ENCODE measurements at regions not wholly inside any gene's neighbourhood (a gene's known extent, or its start where the extent isn't known, plus 50 kb on each side); places are given as distances from the start of the nearest gene placed in this dataset.
"Not testable (repeated sequence)": the region's sequence is repeated elsewhere in the genome, so short reads cannot be mapped to it uniquely, and the experiment has no call there.

GRCh38 chr7:16086743-16087142 lies 334.6 kb downstream of the CRPPA start:
- no peak for ATAC-seq (ENCODE audit: low read depth in 2 of 2)
- Mint-ChIP-seq H3K27me3 (no peaks in the 10 kb centered on the region), H3K9me3 (no peaks in the 10 kb centered on the region), H3K4me1 (no peaks in the 10 kb centered on the region), H3K27ac (no peak overlapping the region), H3K4me3 (no peak overlapping the region), H3K36me3 (no peaks in the 10 kb centered on the region)
- DNase-seq: no peak

GRCh38 chr7:16085780-16086179 lies 335.6 kb downstream of the CRPPA start:
- not testable (repeated sequence) for H3K27me3 Mint-ChIP-seq; H3K4me3 Mint-ChIP-seq; DNase-seq; ATAC-seq (ENCODE audit: low read depth in 2 of 2); H3K9me3 Mint-ChIP-seq; H3K27ac Mint-ChIP-seq; H3K4me1 Mint-ChIP-seq; H3K36me3 Mint-ChIP-seq

- no peak for DNase-seq
- H3K4me3 Mint-ChIP-seq: no peak overlapping the region
- H3K9me3 Mint-ChIP-seq: no peaks in the 10 kb centered on the region
- no peaks in the 10 kb centered on the region for H3K4me1 Mint-ChIP-seq
- no peak overlapping the region for H3K27ac Mint-ChIP-seq
- H3K27me3 Mint-ChIP-seq: no peaks in the 10 kb centered on the region
- no peaks in the 10 kb centered on the region for H3K36me3 Mint-ChIP-seq
- ATAC-seq (ENCODE audit: low read depth in 2 of 2): no peak
These were observed 336.5 kb downstream of the CRPPA start for GRCh38 chr7:16084875-16085274.

- Mint-ChIP-seq H3K4me3 (no peak overlapping the region), H3K27me3 (no peaks in the 10 kb centered on the region), H3K36me3 (no peaks in the 10 kb centered on the region), H3K9me3 (no peaks in the 10 kb centered on the region), H3K27ac (no peak overlapping the region), H3K4me1 (no peaks in the 10 kb centered on the region)
- ATAC-seq (ENCODE audit: low read depth in 2 of 2) (no peak), DNase-seq (no peak)
These were observed 337.0 kb downstream of the CRPPA start for GRCh38 chr7:16084370-16084769.

- H3K27ac Mint-ChIP-seq: no peak overlapping the region
- no peaks in the 10 kb centered on the region for H3K36me3 Mint-ChIP-seq
These were observed 337.4 kb downstream of the CRPPA start for GRCh38 chr7:16083931-16084330.

GRCh38 chr7:16080131-16080530 lies 341.2 kb downstream of the CRPPA start:
- no peaks in the 10 kb centered on the region for H3K4me1 Mint-ChIP-seq
- DNase-seq (no peak), ATAC-seq (ENCODE audit: low read depth in 2 of 2) (no peak)
- no peak overlapping the region for H3K27ac Mint-ChIP-seq
- H3K36me3 Mint-ChIP-seq: no peaks in the 10 kb centered on the region
- H3K9me3 Mint-ChIP-seq: no peaks in the 10 kb centered on the region
- H3K4me3 Mint-ChIP-seq: no peak overlapping the region
- H3K27me3 Mint-ChIP-seq: no peaks in the 10 kb centered on the region

More at GRCh38 chr7:16083931-16084330, 337.4 kb downstream of the CRPPA start:
- H3K27me3 Mint-ChIP-seq: no peaks in the 10 kb centered on the region
- no peaks in the 10 kb centered on the region for H3K9me3 Mint-ChIP-seq
- ATAC-seq (ENCODE audit: low read depth in 2 of 2) (no peak), DNase-seq (no peak)
- H3K4me1 Mint-ChIP-seq: no peaks in the 10 kb centered on the region
- no peak overlapping the region for H3K4me3 Mint-ChIP-seq

GRCh38 chr7:16079723-16080122 lies 341.6 kb downstream of the CRPPA start:
- H3K4me1 Mint-ChIP-seq: no peaks in the 10 kb centered on the region

GRCh38 chr7:16078076-16078952 lies 343.0 kb downstream of the CRPPA start:
- H3K4me1 Mint-ChIP-seq: no peaks in the 10 kb centered on the region
- DNase-seq (peak; percentile 5), ATAC-seq (ENCODE audit: low read depth in 2 of 2) (no peak)
- H3K27ac Mint-ChIP-seq: no peak overlapping the region
- no peaks in the 10 kb centered on the region for H3K27me3 Mint-ChIP-seq
- no peaks in the 10 kb centered on the region for H3K36me3 Mint-ChIP-seq
- no peaks in the 10 kb centered on the region for H3K9me3 Mint-ChIP-seq
- H3K4me3 Mint-ChIP-seq: no peak overlapping the region

More at GRCh38 chr7:16079723-16080122, 341.6 kb downstream of the CRPPA start:
- Mint-ChIP-seq H3K9me3 (no peaks in the 10 kb centered on the region), H3K27me3 (no peaks in the 10 kb centered on the region), H3K36me3 (no peaks in the 10 kb centered on the region), H3K27ac (no peak overlapping the region), H3K4me3 (no peak overlapping the region)
- DNase-seq (no peak), ATAC-seq (ENCODE audit: low read depth in 2 of 2) (no peak)

GRCh38 chr7:16071246-16071857 lies 350.0 kb downstream of the CRPPA start:
- ATAC-seq (ENCODE audit: low read depth in 2 of 2) (no peak), DNase-seq (peak; percentile 29)
- no peaks in the 10 kb centered on the region for H3K4me1 Mint-ChIP-seq
- no peaks in the 10 kb centered on the region for H3K27me3 Mint-ChIP-seq
- H3K27ac Mint-ChIP-seq: no peak overlapping the region
- H3K36me3 Mint-ChIP-seq: no peaks in the 10 kb centered on the region
- H3K4me3 Mint-ChIP-seq: no peak overlapping the region
- no peaks in the 10 kb centered on the region for H3K9me3 Mint-ChIP-seq

GRCh38 chr7:16070806-16071205 lies 350.5 kb downstream of the CRPPA start:
- Mint-ChIP-seq H3K27ac (no peak overlapping the region), H3K36me3 (no peaks in the 10 kb centered on the region), H3K27me3 (no peaks in the 10 kb centered on the region), H3K4me1 (no peaks in the 10 kb centered on the region), H3K9me3 (no peaks in the 10 kb centered on the region), H3K4me3 (no peak overlapping the region)
- ATAC-seq (ENCODE audit: low read depth in 2 of 2) (no peak), DNase-seq (no peak)

- Mint-ChIP-seq H3K9me3 (no peaks in the 10 kb centered on the region), H3K4me3 (no peak overlapping the region), H3K4me1 (no peaks in the 10 kb centered on the region), H3K36me3 (no peaks in the 10 kb centered on the region), H3K27me3 (no peaks in the 10 kb centered on the region), H3K27ac (no peak overlapping the region)
- ATAC-seq (ENCODE audit: low read depth in 2 of 2) (no peak), DNase-seq (no peak)
These were observed 351.3 kb downstream of the CRPPA start for GRCh38 chr7:16069998-16070397.

- ATAC-seq (ENCODE audit: low read depth in 2 of 2) (no peak), DNase-seq (no peak)
- H3K4me1 Mint-ChIP-seq: no peaks in the 10 kb centered on the region
- H3K36me3 Mint-ChIP-seq: no peaks in the 10 kb centered on the region
- H3K4me3 Mint-ChIP-seq: no peak overlapping the region
- H3K27me3 Mint-ChIP-seq: no peaks in the 10 kb centered on the region
- H3K27ac Mint-ChIP-seq: no peak overlapping the region
- no peaks in the 10 kb centered on the region for H3K9me3 Mint-ChIP-seq
These were observed 353.2 kb downstream of the CRPPA start for GRCh38 chr7:16068183-16068582.

- ATAC-seq (ENCODE audit: low read depth in 2 of 2) (no peak), DNase-seq (no peak)
- Mint-ChIP-seq H3K36me3 (no peaks in the 10 kb centered on the region), H3K27ac (no peak overlapping the region), H3K27me3 (no peaks in the 10 kb centered on the region), H3K4me3 (no peak overlapping the region), H3K9me3 (no peaks in the 10 kb centered on the region), H3K4me1 (no peaks in the 10 kb centered on the region)
These were observed 353.6 kb downstream of the CRPPA start for GRCh38 chr7:16067711-16068110.

- Mint-ChIP-seq H3K4me3 (no peak overlapping the region), H3K4me1 (peaks cover 0 to under 1% (median 0%) of the 10 kb centered on the region in 3 donors), H3K9me3 (no peaks in the 10 kb centered on the region), H3K27ac (no peak overlapping the region), H3K36me3 (no peaks in the 10 kb centered on the region), H3K27me3 (no peaks in the 10 kb centered on the region)
- ATAC-seq (ENCODE audit: low read depth in 2 of 2) (no peak), DNase-seq (no peak)
These were observed 354.4 kb downstream of the CRPPA start for GRCh38 chr7:16066805-16067459.
